K562 (cell line): ENCODE measurements at regions not wholly inside any gene's neighbourhood (a gene's known extent, or its start where the extent isn't known, plus 50 kb on each side); places are given as distances from the start of the nearest gene placed in this dataset.

Source experiments
- ATAC-seq: fragments of 200-7000 bp; cut with Tn5 transposase; 3 replicates; pipeline ENCODE4 v1.9.1; 2020; ENCODE audit warnings: moderate library complexity
- BruUV-seq: library from RNA; stranded (reverse); fragments of 400-500 nt; replicated peaks from 2 replicates; lab custom pipeline; 2021; lab: Mats Ljungman, UMichigan
- CTCF ChIA-PET: fragments of 300-600 bp; formaldehyde crosslinking; extraction: SDS; loops from one replicate; lab custom pipeline; 2021; ENCODE audit warnings: low intra/inter-chr PET ratio; lab: Yijun Ruan, JAX
- POLR2A ChIA-PET: fragments of 300-600, 350-650 bp; sonication (Branson Sonifier 250); formaldehyde crosslinking; extraction: SDS; loops from one replicate; lab custom pipeline; 2021; ENCODE audit warnings: antibody characterized with exemption, inconsistent platforms; lab: Yijun Ruan, JAX
- DNase-seq, 4 experiments: peaks; one replicate each; pipeline versions ENCODE4 v3.0.0 to v3.0.0-alpha.2; 2011 to 2018; ENCODE audit warnings: low spot score in 3 of 4, mixed read lengths in 3 of 4; ENCODE audit errors: extremely low read depth in 1 of 4
- FAIRE-seq: peaks from 2 replicates; lab custom pipeline; 2011; peaks lifted over from hg19 to GRCh38; lab: Jason Lieb, UNC
- H2AFZ ChIP-seq: 2 replicates; pipeline ENCODE4 v1.6.0; 2011; ENCODE audit warnings: low read depth, low read length, control low read depth, inconsistent platforms
- H3K27ac ChIP-seq: fragments of 200-600 bp; 3 replicates; pipeline ENCODE4 v1.8.0; 2011; ENCODE audit warnings: low read depth, mild to moderate bottlenecking, control low read depth, inconsistent platforms, low read length, moderate library complexity, mixed read lengths; ENCODE audit errors: extremely low read depth
- H3K27me3 ChIP-seq, 2 experiments: fragments of 300-600 bp in 1 of 2; 2 replicates in 1 of 2; 3 replicates in 1 of 2; pipeline versions ENCODE4 v1.6.0 to v1.8.0; 2011; ENCODE audit warnings: inconsistent platforms in 2 of 2, low read length in 2 of 2, mild to moderate bottlenecking in 1 of 2, mixed read lengths in 1 of 2, moderate library complexity in 1 of 2; ENCODE audit not compliant: control insufficient read depth in 2 of 2, insufficient read depth in 2 of 2
- H3K36me3 ChIP-seq: fragments of 300-600 bp; 3 replicates; pipeline ENCODE4 v1.8.0; 2011; ENCODE audit warnings: mild to moderate bottlenecking, low read length, inconsistent platforms; ENCODE audit not compliant: control insufficient read depth, insufficient read depth
- H3K4me1 ChIP-seq, 2 experiments: fragments of 200-600 bp in 1 of 2; replicated peaks in 1 of 2; 2 replicates in 1 of 2; 3 replicates in 1 of 2; pipeline versions ENCODE4 v1.5.1 to v1.8.0; 2011; ENCODE audit warnings: inconsistent platforms in 2 of 2, low read length in 2 of 2, mild to moderate bottlenecking in 1 of 2, mixed read lengths in 1 of 2, moderate library complexity in 1 of 2; ENCODE audit not compliant: control insufficient read depth in 2 of 2, insufficient read depth in 2 of 2
- H3K4me2 ChIP-seq: 2 replicates; pipeline ENCODE4 v1.6.1; 2011; ENCODE audit warnings: low read length, control low read depth, inconsistent platforms, mixed read lengths; ENCODE audit not compliant: insufficient read depth
- H3K4me3 ChIP-seq: fragments of 200-600 bp; sonication (generic), shearing (Covaris generic); 2 replicates; pipeline ENCODE4 v1.5.1; 2016; ENCODE audit warnings: control low read depth, inconsistent platforms
- H3K79me2 ChIP-seq: fragments of 200-600 bp; 3 replicates; pipeline ENCODE4 v1.8.0; 2011; ENCODE audit warnings: low read length, inconsistent platforms; ENCODE audit not compliant: control insufficient read depth, insufficient read depth
- H3K9ac ChIP-seq, 2 experiments: 2 replicates each; pipeline versions ENCODE4 v1.6.0 to v1.6.1; 2011; ENCODE audit warnings: low read depth in 2 of 2, low read length in 2 of 2, control low read depth in 1 of 2, inconsistent platforms in 1 of 2, mild to moderate bottlenecking in 1 of 2, mixed read lengths in 1 of 2; ENCODE audit not compliant: insufficient read depth in 1 of 2
- H3K9me1 ChIP-seq: one replicate; pipeline ENCODE4 v1.6.0; 2011; ENCODE audit warnings: inconsistent platforms, mild to moderate bottlenecking, low read length, moderate library complexity; ENCODE audit not compliant: control insufficient read depth, insufficient read depth
- H3K9me3 ChIP-seq: replicated peaks from 2 replicates; pipeline ENCODE4 v1.5.1; 2011; ENCODE audit warnings: low read depth, low read length, inconsistent platforms; ENCODE audit not compliant: control insufficient read depth, insufficient read depth
- H4K20me1 ChIP-seq: replicated peaks from 2 replicates; pipeline ENCODE4 v1.6.1; 2011; ENCODE audit warnings: low read length, inconsistent platforms, mixed read lengths; ENCODE audit not compliant: control insufficient read depth, insufficient read depth
- FOSL1 ChIP-seq: fragments of 200-800 bp; sonication (Bioruptor generic); conservative IDR thresholded peaks from 2 replicates; pipeline ENCODE4 v1.6.1; 2016; ENCODE audit warnings: missing genetic modification characterization, missing compliant biosample characterization
- GTF2F1 ChIP-seq: IDR thresholded peaks from 2 replicates; pipeline ENCODE4 v1.6.1; 2011; ENCODE audit warnings: low read depth, low read length, improper control_type of control experiment
- HMGN3 ChIP-seq: IDR thresholded peaks from 2 replicates; pipeline ENCODE4 v1.6.1; 2011; ENCODE audit warnings: borderline replicate concordance, low read depth, mild to moderate bottlenecking, mixed read lengths, low read length; ENCODE audit not compliant: insufficient read length; ENCODE audit errors: extremely low read depth
- MAFG ChIP-seq: fragments of 450-650 bp; conservative IDR thresholded peaks from 2 replicates; pipeline ENCODE4 v1.6.1; 2016; ENCODE audit warnings: missing genetic modification characterization, missing compliant biosample characterization
- RBM14 ChIP-seq: fragments of 200-400 bp; formaldehyde crosslinking; IDR thresholded peaks from 2 replicates; pipeline ENCODE4 v1.6.1; 2018; ENCODE audit warnings: low read depth, mild to moderate bottlenecking, low read length, moderate library complexity, borderline replicate concordance; ENCODE audit not compliant: insufficient read depth
- TBL1XR1 ChIP-seq, 2 experiments: IDR thresholded peaks; 2 replicates each; pipeline ENCODE4 v1.6.1; 2012; ENCODE audit warnings: improper control_type of control experiment in 2 of 2, low read length in 2 of 2, mild to moderate bottlenecking in 1 of 2
- ZNF197 ChIP-seq: fragments of 200-800 bp; sonication (Bioruptor generic); IDR thresholded peaks from 2 replicates; pipeline ENCODE4 v1.6.1; 2016; ENCODE audit warnings: low read depth, missing genetic modification characterization, missing compliant biosample characterization
- ZNF324 ChIP-seq: fragments of 250-450 bp; sonication (Bioruptor Pico); IDR thresholded peaks from 2 replicates; pipeline ENCODE4 v1.4.0; 2020; ENCODE audit warnings: mild to moderate bottlenecking
- in situ Hi-C: fragments of 300-500 bp; cut with MboI; formaldehyde crosslinking; loops from 4 replicates; pipeline ENCODE4 v1.15.0; 2018; ENCODE audit warnings: inconsistent platforms, mixed read lengths
- intact Hi-C: fragments of 100-400 bp; cut with micrococcal nuclease; formaldehyde crosslinking; loops from 2 replicates; pipeline ENCODE4 v1.14.2; 2022
- TF ChIP-seq, protein P1 (sequence below): IDR thresholded peaks from 2 replicates; pipeline ENCODE4 v1.6.1; 2011; ENCODE audit not compliant: insufficient read length; ENCODE audit errors: extremely low read depth
- TF ChIP-seq, protein P2 (sequence below), 2 experiments: fragments of 450-650 bp in 1 of 2; sonication (generic) in 1 of 2; formaldehyde crosslinking in 1 of 2; IDR thresholded peaks in 1 of 2; conservative IDR thresholded peaks in 1 of 2; 2 replicates each; pipeline versions ENCODE4 v1.6.1 to v1.8.1; 2016 to 2023; ENCODE audit warnings: mild to moderate bottlenecking in 2 of 2, moderate library complexity in 2 of 2, inconsistent platforms in 1 of 2, missing genetic modification reagents in 1 of 2
- TF ChIP-seq, protein P3 (sequence below): sonication (generic); formaldehyde crosslinking; IDR thresholded peaks from 2 replicates; pipeline ENCODE4 v1.8.1; 2023; ENCODE audit warnings: mild to moderate bottlenecking, missing genetic modification reagents

DNA sequence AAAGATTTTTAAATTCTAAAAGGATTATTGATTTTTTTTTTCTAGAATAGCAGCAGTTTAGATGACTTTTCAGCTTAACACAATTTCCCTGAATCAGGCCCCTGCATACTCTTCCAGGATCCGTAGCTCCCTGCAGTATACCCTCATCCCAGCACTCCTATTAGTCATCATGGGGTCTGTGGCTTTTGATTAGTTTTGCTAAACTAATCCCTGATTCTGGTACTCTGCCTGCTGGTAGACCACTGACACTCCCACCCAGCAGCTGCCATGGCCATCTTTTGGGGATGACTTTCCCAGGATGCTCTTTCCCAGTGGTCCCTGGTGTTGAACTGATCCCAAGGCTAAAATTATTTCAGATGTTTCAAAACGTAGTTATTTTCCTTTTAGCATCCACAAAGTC lies 802.0 kb downstream of the RAPGEF2 start (continued):
- TF ChIP-seq GTF2F1 (no peak), ZNF324 (CRISPR knock-in tag) (no peak), FOSL1 (tag) (no peak)

DNA sequence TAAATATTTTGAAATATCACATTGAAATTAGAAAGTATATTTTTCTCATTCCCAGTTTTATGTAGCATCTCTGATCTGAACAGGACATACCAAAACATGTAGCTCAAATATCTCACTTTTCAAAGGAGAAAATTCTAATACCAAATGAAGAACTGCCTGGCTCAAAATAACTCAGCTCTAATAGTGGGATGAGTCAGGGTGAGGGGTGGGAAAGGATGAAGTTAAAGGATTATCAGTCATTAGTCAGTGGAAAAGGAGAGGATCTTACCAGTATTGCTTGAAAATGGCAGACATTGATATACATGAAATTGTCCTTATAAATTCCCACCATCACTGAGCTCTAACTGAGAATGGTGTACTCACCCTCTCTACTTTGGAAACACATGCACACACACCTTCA lies 803.2 kb downstream of the RAPGEF2 start:
- Histone ChIP-seq H3K9ac (no peak overlapping the region), H3K4me2 (no peak overlapping the region), H3K4me3 (no peak overlapping the region), H3K4me1 (no peaks in the 10 kb centered on the region), H4K20me1 (no peaks in the 10 kb centered on the region), H3K36me3 (no peaks in the 10 kb centered on the region), H3K9me1 (no peaks in the 10 kb centered on the region), H3K9me3 (no peaks in the 10 kb centered on the region), H3K27ac (no peak overlapping the region), H3K27me3 (no peaks in the 10 kb centered on the region), H3K79me2 (no peaks in the 10 kb centered on the region), H2AFZ (no peak overlapping the region)
- CTCF ChIA-PET = no interaction called here
- POLR2A ChIA-PET = no interaction called here
- BruUV-seq = no TSS peak
- FAIRE-seq (no peak), DNase-seq (no peak), ATAC-seq (no peak)
- intact Hi-C loops = no loop called here
- in situ Hi-C loops = no loop called here
- TF ChIP-seq MAFG (tag) (no peak), ZNF197 (no peak), HMGN3 (no peak), RBM14 (no peak), TBL1XR1 (IDR thresholded peaks at IDR 0.05; ENCODE audit: low read length in 2 of 2) (no peak)
- TF ChIP-seq, protein P1, sequence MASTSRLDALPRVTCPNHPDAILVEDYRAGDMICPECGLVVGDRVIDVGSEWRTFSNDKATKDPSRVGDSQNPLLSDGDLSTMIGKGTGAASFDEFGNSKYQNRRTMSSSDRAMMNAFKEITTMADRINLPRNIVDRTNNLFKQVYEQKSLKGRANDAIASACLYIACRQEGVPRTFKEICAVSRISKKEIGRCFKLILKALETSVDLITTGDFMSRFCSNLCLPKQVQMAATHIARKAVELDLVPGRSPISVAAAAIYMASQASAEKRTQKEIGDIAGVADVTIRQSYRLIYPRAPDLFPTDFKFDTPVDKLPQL = no peak
- TF ChIP-seq, protein P2, sequence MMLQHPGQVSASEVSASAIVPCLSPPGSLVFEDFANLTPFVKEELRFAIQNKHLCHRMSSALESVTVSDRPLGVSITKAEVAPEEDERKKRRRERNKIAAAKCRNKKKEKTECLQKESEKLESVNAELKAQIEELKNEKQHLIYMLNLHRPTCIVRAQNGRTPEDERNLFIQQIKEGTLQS (IDR thresholded peaks at IDR 0.05) = no peak
- TF ChIP-seq, protein P2 (CRISPR knock-in tag; conservative IDR thresholded peaks at IDR 0.05) = no peak
- TF ChIP-seq, protein P3, sequence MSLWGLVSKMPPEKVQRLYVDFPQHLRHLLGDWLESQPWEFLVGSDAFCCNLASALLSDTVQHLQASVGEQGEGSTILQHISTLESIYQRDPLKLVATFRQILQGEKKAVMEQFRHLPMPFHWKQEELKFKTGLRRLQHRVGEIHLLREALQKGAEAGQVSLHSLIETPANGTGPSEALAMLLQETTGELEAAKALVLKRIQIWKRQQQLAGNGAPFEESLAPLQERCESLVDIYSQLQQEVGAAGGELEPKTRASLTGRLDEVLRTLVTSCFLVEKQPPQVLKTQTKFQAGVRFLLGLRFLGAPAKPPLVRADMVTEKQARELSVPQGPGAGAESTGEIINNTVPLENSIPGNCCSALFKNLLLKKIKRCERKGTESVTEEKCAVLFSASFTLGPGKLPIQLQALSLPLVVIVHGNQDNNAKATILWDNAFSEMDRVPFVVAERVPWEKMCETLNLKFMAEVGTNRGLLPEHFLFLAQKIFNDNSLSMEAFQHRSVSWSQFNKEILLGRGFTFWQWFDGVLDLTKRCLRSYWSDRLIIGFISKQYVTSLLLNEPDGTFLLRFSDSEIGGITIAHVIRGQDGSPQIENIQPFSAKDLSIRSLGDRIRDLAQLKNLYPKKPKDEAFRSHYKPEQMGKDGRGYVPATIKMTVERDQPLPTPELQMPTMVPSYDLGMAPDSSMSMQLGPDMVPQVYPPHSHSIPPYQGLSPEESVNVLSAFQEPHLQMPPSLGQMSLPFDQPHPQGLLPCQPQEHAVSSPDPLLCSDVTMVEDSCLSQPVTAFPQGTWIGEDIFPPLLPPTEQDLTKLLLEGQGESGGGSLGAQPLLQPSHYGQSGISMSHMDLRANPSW (CRISPR knock-in tag) = no peak
